Urothelium cell line (cell line): ENCODE measurements at regions not wholly inside any gene's neighbourhood (a gene's known extent, or its start where the extent isn't known, plus 50 kb on each side); places are given as distances from the start of the nearest gene placed in this dataset.

Source experiments
- DNase-seq: peaks from one replicate; pipeline ENCODE4 v3.0.0; 2011; ENCODE audit warnings: low spot score, mixed read lengths
- FAIRE-seq: peaks from 2 replicates; lab custom pipeline; 2011; peaks lifted over from hg19 to GRCh38; lab: Jason Lieb, UNC

DNA sequence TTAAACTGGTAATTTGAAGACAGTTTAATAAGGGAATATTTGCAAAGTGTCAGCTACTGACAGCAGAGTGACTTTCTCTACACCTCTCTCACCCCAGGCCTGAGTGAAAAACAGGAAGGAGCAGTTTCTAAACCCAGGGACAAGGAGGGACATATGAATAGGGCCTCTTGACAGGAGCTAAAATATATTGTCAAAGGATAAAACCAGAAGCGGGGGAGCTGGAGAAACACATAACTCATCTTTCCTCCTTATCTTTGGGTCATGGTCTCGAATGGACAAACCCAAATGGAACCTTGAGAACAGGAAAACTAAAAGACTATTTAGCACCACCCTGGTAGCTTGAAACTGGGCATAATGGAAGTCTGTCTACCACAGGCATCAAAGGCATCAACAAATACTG is 197.5 kb upstream of the FOXA2 start:
- no peak for DNase-seq
- no peak for FAIRE-seq

DNA sequence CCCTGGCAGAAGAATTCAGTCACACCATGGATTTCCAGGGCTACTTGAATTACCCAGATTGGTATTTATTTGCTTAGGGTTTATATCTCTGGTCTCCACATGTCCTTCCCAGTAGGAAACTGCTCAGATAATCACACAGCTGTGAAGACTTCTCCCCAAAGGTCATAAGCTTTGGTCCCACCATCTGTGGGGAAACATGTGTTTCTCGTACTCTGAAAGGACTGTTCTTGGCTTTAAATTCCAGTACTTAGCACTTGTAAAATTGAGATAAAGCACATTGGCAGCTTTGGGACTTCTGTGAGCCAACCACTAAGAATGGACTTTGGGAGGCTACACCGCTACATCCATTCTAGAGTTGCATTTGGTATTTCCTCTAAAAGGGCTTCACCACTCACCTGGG is 205.3 kb upstream of the FOXA2 start:
- no peak for DNase-seq
- no peak for FAIRE-seq

DNA sequence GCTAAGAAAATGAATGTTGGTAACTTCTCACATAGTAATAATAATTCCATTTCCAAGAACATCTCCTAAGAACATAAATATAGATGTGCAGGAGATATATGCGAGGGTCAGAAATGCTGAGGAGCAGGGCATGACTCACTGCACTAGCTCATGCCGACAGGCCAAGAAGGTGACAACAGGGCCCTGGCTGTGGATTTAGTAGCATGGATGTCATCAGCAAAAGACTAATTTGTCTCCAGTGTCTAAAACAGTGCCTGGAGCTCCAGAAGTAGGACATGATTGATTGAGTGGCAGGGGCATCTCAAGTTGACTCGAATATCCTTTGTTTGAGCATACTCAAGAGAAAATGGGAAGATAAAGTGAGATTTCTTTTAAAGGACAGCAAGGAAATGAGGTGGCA is 207.0 kb upstream of the FOXA2 start:
- DNase-seq (no peak), FAIRE-seq (no peak)

DNA sequence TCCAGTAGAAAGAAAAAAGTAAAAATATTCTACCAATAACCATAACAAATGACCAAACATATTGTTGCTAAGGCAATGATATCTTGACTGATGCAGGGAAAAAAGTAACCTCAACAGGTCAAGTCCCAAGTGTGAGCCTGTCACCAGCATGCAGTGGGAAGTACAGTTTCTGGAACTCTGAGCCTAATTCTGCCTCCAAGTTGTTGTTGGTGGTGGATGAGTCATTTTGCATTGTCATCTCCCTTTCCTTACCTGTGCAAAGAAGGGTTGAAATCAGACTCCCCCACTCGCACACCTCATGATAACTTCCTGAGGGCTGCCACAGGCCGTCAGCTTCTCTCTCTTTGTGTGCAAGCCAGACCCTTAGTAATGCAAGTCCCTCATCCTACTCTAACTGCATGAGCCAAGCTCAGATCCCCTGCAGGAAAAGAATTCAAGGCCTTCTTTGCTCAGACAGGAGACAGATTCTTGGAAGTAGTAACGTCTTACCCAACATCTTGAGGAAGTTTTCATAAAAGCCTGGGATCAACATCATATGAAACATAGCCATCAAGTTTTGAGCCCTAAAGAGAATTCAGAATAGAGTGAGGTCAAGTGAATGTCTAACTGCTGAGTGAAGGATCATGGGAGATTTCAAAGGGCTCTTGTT is 207.6 kb upstream of the FOXA2 start:
- FAIRE-seq, result no peak

DNA sequence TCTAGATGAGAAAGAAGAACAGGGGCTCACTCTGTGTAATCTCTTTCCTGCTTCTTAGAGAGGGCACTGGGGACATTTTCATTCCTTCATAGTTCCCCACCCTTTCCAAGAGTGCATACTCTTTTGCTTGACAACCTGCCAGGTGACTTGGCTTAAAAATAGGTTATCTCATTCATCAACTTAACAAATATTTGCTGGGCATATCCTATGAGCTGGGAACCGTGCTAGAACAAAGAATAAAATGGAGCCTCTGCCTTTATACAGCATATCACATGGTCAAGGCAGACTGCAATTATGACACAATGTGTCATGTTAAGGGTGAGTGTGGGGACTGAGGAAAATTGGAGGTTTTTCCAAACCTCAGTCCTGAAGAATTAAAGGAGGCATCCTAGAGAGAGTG is 209.8 kb upstream of the FOXA2 start:
- DNase-seq (no peak), FAIRE-seq (no peak)

More for the DNA sequence above, 207.6 kb upstream of the FOXA2 start:
- peak; percentile 36 for DNase-seq

DNA sequence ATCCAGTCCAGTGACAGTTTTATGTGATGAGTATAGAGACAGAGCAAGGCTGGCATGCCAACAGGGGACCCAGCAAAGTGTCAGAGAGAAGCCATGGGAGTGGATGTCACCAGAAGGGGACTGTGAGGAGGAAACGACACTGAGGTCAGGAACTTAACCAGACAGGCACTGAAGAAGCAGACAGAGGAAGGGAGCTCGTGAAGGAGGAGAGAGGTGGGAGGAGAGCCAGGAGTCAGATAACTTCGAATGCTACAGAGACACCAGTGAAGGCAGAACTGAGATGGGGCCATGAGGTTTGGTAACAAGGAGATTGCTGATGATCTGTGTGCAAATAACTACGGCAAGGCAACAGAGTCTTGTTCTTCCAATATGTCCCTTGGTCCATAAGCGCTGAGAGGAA is 211.1 kb upstream of the FOXA2 start:
- FAIRE-seq, result no peak

DNA sequence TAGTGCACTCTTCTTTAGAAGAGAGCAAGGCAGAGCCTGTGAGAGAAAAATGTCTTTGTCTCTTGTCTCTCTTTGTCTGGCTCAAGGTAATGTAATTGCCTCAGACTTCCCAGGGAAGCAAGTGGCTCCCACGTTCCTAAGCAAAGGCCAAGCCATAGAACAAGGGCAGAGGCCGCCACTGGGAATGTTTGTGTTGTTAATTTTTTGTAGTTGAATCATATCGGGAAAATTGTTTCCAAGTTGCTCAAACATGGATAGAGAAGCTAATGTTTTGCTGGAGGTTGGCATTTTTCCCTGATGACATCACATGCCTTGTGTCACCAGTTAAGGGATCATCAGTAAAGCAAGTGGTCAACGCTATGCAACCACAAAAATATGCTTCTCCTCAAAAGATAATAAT is 211.5 kb upstream of the FOXA2 start:
- DNase-seq (peak; percentile 72), FAIRE-seq (no peak)

More for the DNA sequence above, 211.1 kb upstream of the FOXA2 start:
- DNase-seq, result no peak

DNA sequence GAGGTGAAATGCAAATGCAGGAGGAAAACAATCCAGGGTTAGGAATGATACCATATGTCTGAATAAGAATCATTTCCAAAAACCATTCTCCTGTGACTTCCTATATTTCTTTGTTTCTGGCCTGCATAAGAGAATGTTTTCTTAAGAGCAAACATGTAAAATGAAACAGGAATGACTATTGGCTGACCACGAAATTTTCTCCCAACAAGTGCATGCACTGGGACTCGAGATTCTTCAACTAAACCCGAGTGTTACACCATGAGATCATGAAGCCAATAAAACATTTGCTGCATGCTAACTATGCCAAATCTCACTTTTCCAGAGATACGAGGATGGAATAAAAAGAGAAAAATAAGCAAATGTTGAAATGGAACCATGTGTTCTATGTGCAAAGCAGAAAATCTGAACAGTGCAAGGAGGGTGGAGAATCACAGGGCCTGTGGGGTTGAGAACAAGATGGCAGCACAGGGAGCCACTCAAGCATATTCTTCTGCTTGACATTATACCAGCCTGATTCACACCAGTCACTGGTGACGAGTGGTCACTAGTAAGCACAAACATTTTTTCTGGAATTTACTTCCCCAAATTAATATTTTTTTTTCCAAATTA is 212.2 kb upstream of the FOXA2 start:
- DNase-seq (no peak), FAIRE-seq (no peak)

DNA sequence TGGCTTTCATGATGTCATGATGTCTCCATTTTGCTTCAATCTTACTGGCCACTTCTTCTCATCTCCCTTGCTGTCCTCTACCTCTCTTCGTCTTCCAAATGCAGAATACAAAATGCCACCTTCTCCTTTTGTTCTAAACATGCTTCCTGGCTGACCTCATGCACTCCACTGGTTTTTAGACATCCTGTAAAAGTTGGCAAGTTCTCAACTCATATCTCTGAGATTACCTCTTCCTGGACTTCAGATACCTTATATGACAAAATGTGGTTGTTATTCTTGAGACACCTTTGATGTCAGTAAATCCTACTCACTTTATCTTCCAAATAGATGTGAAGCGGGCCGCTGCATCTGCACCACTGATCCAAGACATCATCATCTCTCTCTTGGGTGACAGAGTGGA is 212.7 kb upstream of the FOXA2 start:
- FAIRE-seq (no peak), DNase-seq (peak; percentile 58)

DNA sequence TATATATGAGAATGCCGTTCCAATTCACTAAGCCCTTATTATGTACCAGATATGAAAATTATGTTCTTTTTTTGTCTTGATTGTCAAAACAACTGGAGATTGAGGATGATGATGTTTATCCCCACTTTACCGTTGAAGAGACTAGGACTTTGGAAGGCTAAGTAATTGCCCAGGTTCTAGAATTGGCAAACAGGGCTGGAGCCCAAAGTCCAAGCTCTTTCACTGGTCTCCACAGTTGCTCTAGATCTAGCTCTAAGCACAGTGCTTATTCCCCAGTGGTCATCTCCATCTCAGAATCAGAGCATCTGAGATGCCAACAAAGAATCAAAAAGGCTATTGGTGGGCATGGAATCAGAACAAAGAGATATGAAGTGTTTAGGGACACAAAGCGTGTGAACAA is 215.3 kb upstream of the FOXA2 start:
- DNase-seq (no peak), FAIRE-seq (no peak)

DNA sequence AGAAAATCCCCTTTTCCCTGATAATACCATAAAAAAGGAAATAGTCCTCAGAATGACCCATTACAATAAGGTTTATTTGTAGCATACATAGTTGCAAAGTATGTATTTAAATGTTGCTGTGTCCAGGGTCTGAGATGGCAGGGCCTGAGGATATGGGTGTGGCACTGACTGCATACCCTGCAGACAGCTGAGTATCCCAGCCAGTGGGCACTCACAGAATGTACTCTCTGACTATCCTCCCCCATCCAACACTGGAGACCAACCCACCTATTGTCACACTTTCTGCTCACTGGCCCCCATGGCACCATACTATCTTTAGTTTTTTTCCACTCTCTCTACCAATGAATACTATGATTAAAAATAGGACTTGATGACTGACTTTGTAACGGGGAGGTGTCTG is 215.8 kb upstream of the FOXA2 start:
- FAIRE-seq (no peak), DNase-seq (no peak)

DNA sequence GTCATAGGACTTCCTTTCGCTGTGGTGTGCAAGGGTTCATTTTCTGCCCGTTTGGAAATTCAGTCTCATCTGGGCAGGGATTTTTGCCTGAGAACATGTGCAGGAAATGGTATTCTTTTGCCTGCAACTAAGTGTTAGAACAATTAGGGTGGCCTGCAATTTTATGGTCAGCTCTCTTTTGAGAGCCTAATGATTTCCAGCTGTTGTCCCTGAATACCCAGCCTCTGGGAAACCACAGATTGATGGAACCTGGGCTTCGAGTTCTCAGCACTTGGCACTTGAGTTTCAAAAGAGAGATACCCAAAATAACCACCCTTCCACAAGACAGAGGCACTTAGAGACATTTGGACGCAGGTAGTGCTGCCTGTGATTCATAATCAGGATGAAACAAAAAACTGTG is 217.2 kb upstream of the FOXA2 start:
- FAIRE-seq, result no peak
- no peak for DNase-seq

DNA sequence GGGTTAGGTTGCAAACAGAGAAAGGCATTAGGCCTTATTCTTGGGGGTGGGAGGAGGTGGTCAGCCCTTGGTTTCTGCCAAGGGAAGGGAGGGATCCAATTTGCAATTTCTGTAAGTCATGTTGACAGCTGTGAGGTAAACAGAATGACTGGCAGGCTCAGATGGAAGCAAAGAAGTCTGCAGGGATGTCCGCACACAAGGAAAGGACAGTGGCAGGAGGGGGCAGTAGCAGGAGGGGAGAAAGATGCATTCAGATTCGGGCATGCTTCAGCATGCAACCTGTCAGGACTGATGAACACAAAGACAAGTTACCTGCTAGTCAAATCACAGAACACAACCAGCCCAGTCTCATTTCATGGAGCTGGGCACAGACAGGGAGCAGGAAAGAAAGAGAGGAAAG is 217.9 kb upstream of the FOXA2 start:
- DNase-seq, result no peak

DNA sequence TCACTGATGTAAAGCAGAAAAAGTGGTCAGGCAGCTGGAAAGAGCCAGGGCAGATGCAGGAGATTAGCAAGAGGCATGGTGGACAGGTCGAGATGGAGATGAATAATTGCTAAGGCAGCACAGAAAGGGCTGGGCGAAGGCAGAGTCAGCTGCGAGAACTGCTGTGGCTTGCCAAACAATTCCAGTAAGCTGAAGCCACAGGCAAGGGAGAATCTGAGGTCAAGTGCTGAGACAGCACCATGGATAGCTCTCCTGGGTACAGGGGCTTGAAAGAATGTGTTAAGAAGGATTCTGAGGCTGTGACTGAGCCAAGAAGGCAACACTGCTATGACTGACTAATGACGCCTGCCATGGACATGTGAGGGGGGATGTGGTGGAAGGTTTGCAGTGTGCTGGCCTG is 220.8 kb upstream of the FOXA2 start:
- no peak for FAIRE-seq
- DNase-seq, result peak; percentile 62

More for the DNA sequence above, 217.9 kb upstream of the FOXA2 start:
- FAIRE-seq, result no peak

DNA sequence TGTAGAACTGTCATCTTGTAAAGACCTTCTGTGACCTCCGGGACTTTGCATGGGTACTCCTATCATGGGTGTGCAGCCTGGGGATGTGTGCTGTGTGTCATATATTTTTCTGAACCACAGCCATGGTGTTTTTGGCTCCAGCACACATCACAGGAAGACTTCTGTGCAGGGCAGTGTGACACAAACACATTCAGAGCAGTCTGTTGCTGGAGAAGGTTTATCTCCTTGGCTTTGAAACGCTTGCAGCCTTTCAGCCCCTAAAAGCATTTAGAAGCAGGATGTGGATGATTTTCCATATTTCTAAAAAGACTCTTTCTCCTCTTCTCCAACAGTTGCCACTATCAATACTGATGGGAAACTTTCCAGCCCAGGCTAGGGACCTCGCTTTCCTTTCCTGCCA is 221.6 kb upstream of the FOXA2 start:
- no peak for DNase-seq
- no peak for FAIRE-seq

DNA sequence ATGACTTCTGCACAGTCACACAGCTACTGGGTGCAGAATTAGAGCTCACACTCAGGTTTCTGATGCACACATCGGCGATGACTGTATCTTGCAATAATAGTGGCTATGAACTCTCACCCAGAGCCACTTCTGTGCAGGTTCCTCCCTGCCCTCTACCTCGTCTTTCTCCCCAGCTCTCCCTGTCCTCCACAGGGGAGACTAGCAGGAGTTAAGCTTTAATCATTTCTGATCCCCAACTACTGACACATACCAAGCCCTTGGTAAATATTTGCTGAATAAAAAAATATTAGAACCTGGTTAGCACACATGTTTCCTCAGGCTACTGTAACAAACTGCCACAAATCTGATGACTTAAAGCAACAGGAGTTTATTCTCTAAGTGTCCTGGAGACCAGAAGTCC is 222.7 kb upstream of the FOXA2 start:
- FAIRE-seq, result no peak
- no peak for DNase-seq

DNA sequence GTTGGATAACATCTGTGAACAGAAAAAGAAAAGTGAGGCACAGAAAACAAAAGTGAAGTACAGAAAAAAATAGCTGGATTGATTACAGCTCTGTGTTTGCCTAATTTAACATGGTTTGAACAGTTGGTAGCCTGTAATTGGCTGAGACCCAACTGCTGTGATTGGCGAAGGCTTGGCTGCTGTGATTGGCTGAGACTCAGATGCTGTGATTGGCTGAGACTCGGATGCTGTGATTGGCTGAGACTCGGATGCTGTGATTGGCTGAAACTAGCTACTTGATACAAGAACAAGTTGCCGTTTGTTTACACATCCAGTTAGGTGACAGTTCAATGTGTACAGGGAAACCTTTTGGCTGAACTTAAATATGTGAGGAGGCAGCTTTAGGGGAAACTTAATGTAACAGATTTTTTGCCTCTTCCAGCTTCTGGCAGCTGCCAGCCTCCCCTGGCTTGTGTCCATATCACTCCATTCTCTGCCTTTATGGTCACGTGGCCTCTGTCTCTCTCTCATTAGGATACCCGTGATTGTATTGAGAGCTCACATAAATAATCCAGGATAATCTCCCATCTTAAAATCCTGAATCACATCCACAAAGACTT is 223.4 kb upstream of the FOXA2 start:
- FAIRE-seq (no peak), DNase-seq (no peak)

DNA sequence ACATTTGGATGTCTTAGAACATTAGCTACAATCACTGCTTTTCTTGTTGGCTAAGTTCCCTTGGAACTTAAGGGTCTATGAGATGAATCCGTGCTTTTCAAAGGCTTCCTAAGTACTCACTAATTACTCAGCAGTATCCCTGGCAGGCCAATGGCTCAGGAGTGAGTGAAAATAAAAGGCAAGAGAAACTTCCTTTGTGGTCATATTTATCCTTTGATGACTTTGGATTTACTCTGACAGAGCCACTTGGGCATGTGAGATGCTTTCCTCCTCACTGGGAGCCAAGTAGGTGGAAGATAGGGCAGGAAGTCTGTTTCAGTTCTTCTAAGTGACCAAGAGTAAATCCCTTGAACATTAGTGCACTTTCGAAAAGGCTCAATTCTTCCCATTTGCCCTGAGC is 224.3 kb upstream of the FOXA2 start:
- no peak for FAIRE-seq
- DNase-seq, result no peak

DNA sequence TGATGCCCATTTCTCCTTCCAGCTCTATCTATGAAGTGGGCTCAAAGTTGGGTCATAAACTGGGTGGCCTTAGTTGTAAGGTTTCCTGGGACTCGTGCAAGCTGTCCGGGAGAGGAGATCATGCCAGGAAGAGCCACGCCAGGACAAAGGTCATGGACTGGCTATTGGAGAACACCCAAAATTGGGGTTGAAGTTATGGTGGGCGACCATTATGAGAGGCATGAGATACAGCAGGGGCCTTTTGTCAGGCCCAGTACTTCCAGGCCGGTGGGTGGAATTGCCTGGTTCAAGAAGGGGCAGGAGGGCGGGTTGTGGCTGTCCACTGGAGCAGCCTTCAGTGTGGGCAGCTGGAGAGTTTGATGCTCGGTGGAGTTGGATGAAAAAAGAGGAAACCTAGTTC is 225.1 kb upstream of the SSTR4 start:
- FAIRE-seq (no peak), DNase-seq (no peak)

DNA sequence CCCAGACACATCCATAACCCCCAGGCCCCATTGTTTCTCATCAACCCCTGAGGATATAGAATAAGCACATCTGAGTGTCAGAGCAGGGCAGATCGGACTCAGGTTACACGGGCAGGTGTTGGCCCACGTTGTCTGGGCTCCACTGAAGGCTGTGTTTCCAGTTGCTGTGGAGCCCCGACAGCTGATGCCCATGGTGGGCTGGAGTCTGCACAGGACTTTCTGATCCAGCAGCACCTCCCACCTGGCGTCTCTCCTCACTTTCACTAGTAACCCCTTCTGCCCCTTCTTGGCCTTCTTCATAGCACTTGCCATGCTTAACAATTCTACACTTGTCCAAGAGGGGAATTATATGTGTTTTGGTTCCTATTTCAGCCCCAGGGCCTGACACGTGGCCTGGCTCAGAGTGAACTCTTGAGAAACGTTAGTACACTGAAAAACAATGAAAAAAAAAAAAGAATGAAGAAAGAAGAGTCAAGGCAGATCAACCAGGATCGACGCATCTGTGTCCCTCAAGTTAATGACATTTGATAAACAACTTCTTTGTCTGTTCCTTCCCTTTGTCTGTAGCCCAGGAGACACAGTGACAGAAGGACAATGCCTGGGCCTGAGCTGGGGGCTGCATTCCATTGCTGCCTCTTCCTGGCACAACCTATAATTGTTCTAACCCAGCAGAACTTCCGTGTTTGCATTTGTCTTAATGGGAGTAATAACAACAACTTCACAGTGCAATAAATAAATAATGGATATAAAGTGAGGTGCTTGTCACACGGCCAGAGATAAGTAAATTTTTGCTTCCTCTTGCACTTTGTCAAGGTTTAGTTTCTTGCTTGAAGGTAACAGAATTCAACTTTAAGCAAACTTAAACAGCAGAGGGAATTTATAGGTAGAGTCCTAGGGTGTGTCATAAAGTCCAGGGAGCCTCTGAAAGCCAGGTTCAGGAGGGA is 224.2 kb upstream of the SSTR4 start:
- DNase-seq, result no peak
- no peak for FAIRE-seq

DNA sequence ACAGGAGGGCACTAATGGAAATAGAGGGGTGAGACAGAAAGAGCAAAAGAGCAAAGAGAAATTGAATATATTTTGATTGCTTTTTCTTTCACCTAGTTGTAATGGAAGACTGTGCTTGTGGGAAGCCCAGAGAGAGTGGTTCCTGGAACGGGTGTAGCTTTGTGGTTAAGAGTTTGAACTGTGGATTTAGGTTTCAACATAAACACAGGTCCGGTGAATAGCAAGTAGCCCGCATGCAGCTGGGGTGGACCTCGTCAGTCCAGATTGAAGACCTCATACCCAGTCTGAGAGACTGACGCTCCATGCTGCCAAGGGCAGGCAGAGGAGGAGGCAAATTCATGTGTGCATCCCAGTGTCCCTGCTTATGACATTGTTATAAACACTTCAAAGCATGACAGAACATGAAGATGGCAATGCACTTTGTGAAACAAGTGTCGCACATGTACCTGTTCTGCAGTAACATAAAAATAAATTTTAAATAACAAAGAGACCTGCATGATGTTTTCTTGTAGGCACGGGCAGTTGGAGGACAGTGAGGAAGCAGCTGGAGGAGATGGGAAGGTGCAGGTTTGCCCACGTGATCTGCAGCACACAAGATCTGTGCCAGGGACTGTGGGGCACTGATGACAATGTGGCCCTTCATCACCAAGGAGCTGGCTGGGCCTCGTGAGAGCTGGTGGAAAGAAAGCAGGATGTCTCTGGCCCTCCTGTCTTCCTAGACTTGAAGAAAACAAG is 220.5 kb upstream of the SSTR4 start:
- peak; percentile 27 for FAIRE-seq

More for the DNA sequence above, 220.5 kb upstream of the SSTR4 start:
- no peak for DNase-seq
